ENCODE measurements at regions not wholly inside any gene's neighbourhood (a gene's known extent, or its start where the extent isn't known, plus 50 kb on each side); places are given as distances from the start of the nearest gene placed in this dataset.

DNA sequence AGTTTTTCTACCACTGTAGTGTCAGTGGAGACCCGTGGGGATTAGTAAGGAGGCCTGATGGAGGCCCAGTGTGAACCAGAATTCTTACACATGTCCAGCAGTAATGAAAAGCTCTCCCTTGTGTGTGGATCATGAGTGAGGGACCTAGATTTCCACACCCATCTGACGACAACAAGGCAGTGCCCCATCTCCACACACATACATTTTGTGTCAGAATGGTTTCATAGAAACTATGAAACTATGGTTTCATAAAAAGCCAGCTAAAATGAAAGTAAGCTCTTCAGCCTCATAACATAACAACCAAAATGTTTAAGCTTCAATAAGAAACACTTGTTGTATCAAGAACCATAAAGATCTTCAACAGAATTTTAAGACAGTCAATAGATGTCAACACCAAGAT, 884.5 kb upstream of the ADGRL3 start:
- intact Hi-C loops (cut with DNase I; ENCODE audit: low total_unique reads) = no loop called here
- DNase-seq (ENCODE audit: low spot score in 2 of 2) = no peak
- 80 to 87% methylated on average over 2 of the region's 2 CpGs for WGBS, 2 donors
- H3K4me3 ChIP-seq (ENCODE audit: low read depth, poor library complexity, severe bottlenecking) = no peak overlapping the region
- TF ChIP-seq, protein P1, sequence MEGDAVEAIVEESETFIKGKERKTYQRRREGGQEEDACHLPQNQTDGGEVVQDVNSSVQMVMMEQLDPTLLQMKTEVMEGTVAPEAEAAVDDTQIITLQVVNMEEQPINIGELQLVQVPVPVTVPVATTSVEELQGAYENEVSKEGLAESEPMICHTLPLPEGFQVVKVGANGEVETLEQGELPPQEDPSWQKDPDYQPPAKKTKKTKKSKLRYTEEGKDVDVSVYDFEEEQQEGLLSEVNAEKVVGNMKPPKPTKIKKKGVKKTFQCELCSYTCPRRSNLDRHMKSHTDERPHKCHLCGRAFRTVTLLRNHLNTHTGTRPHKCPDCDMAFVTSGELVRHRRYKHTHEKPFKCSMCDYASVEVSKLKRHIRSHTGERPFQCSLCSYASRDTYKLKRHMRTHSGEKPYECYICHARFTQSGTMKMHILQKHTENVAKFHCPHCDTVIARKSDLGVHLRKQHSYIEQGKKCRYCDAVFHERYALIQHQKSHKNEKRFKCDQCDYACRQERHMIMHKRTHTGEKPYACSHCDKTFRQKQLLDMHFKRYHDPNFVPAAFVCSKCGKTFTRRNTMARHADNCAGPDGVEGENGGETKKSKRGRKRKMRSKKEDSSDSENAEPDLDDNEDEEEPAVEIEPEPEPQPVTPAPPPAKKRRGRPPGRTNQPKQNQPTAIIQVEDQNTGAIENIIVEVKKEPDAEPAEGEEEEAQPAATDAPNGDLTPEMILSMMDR (IDR thresholded peaks at IDR 0.05) = no peak
- no peak for TF ChIP-seq POLR2A (IDR thresholded peaks at IDR 0.05)

DNA sequence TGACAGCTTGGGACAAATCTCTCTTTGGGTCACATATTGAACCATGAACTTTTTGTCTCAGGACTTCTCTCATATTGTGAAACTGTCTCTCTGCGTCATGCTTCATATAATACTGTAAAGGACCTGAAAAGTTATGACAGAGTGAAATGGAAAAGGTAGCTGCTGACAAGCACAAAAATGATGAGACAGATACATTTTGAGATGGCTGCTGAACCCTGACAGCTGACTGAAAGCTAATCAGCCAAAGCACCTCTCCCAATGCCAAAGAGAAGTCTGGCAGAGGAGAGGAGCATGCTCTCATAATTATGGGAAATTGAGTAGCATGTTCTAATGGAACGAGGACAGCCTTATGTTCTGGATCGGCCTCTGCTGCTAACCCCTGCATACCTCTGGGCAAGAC, 873.4 kb upstream of the ADGRL3 start:
- intact Hi-C loops (cut with DNase I; ENCODE audit: low total_unique reads) = no loop called here
- no peak overlapping the region for H3K4me3 ChIP-seq (ENCODE audit: low read depth, poor library complexity, severe bottlenecking)
- no peak for TF ChIP-seq POLR2A (IDR thresholded peaks at IDR 0.05)
- TF ChIP-seq, protein P1 (IDR thresholded peaks at IDR 0.05) = no peak
- 59 to 66% methylated on average over 3 of the region's 3 CpGs for WGBS, 2 donors
- DNase-seq (ENCODE audit: low spot score in 2 of 2) = no peak

DNA sequence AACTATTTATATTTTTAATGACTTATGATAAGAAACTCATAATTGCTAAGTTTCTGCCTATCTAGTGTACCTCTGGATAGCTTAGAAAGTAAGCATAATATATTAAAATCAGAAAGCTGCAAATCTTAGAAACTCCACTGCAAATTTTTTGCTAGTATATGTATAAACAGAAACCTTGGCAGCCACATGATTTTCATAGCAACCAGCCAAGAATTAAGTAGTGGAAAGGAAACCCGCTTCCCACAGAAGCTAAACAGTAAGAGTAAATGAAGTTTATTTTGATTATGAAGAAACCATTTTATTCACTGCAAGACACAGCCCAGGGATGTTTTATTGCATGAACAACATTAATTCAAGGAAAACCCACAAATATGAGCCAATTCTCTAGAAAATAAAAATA, 872.5 kb upstream of the ADGRL3 start:
- TF ChIP-seq, protein P1 (IDR thresholded peaks at IDR 0.05) = no peak
- TF ChIP-seq POLR2A (IDR thresholded peaks at IDR 0.05) = no peak
- no peak overlapping the region for H3K4me3 ChIP-seq (ENCODE audit: low read depth, poor library complexity, severe bottlenecking)
- DNase-seq (ENCODE audit: low spot score in 2 of 2) = no peak
- intact Hi-C loops (cut with DNase I; ENCODE audit: low total_unique reads) = no loop called here
- WGBS, 2 donors = 30 to 50% methylated on average over 1 of the region's 1 CpG

GRCh38 chr4:60344908-60345307, 855.2 kb upstream of the ADGRL3 start:
- WGBS, 2 donors = 18 to 19% methylated on average over 2 of the region's 2 CpGs
- intact Hi-C loops (cut with DNase I; ENCODE audit: low total_unique reads) = no loop called here
- DNase-seq (ENCODE audit: low spot score in 2 of 2) = peak in 1 of 2 donors; percentile 14
- no peak overlapping the region for H3K4me3 ChIP-seq (ENCODE audit: low read depth, poor library complexity, severe bottlenecking)
- TF ChIP-seq POLR2A (IDR thresholded peaks at IDR 0.05) = no peak
- TF ChIP-seq, protein P1 (IDR thresholded peaks at IDR 0.05) = no peak

- DNase-seq (ENCODE audit: low spot score in 2 of 2) = no peak
- H3K4me3 ChIP-seq (ENCODE audit: low read depth, poor library complexity, severe bottlenecking) = no peak overlapping the region
- intact Hi-C loops (cut with DNase I; ENCODE audit: low total_unique reads) = no loop called here
- TF ChIP-seq, protein P1 (IDR thresholded peaks at IDR 0.05) = no peak
- no peak for TF ChIP-seq POLR2A (IDR thresholded peaks at IDR 0.05)
Measured at GRCh38 chr4:60345392-60345791, 854.7 kb upstream of the ADGRL3 start.

DNA sequence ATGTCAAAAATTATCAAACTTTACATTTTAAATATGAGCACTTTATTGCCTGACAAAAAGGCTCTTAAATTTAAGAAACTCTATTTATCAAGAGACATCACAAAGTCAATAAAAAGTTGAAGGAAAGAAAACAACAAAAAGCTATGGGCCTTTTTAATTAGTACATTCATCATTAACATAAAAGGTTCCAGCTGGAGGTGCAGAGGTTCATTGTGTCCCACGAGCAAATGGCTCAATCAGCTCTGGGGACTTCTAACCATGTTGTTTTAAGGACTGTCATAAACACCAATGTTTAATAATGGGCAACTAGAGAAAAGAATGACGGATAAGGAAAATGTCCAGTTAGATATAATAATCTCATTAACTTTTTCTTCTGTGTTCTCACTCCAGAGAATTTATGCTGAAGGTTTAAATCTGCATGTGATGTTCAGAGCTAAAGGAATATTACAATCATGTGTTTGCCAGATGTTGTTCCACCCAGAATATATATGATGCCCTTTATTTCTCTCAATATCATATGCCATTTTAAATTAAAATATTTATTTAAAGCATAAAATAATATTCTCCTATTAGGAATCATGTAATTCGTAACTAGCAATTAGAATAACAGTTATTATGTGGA, 840.3 kb upstream of the ADGRL3 start:
- 55 to 62% methylated on average over 3 of the region's 3 CpGs for WGBS, 2 donors

More for the DNA sequence above, 840.3 kb upstream of the ADGRL3 start:
- no peak overlapping the region for H3K4me3 ChIP-seq (ENCODE audit: low read depth, poor library complexity, severe bottlenecking)
- no peak for DNase-seq (ENCODE audit: low spot score in 2 of 2)
- TF ChIP-seq, protein P1 (IDR thresholded peaks at IDR 0.05) = no peak
- TF ChIP-seq POLR2A (IDR thresholded peaks at IDR 0.05) = no peak
- intact Hi-C loops (cut with DNase I; ENCODE audit: low total_unique reads) = no loop called here

Measured in lower leg skin (tissue), 4 donors.